GM23338 (cell line): ENCODE measurements at regions not wholly inside any gene's neighbourhood (a gene's known extent, or its start where the extent isn't known, plus 50 kb on each side); places are given as distances from the start of the nearest gene placed in this dataset.

Source experiments
- ATAC-seq: fragments of 200-7000 bp; cut with Tn5 transposase; 3 replicates; pipeline ENCODE4 v1.9.1; 2020
- DNase-seq: peaks from one replicate; pipeline ENCODE4 v3.0.0-alpha.2; 2015; ENCODE audit warnings: low spot score
- H2AFZ ChIP-seq: fragments of 200-600 bp; sonication (generic); 2 replicates; pipeline ENCODE4 v1.8.0; 2016; ENCODE audit warnings: antibody characterized with exemption, mild to moderate bottlenecking, moderate library complexity
- H3F3A ChIP-seq: fragments of 200-600 bp; sonication (generic); replicated peaks from 2 replicates; pipeline ENCODE4 v1.8.0; 2017; ENCODE audit warnings: antibody characterized with exemption, mixed run types, low read depth
- H3K27ac ChIP-seq: fragments of 200-600 bp; sonication (generic); 2 replicates; pipeline ENCODE4 v1.6.1; 2016; ENCODE audit warnings: low read depth
- H3K27me3 ChIP-seq: fragments of 200-600 bp; sonication (generic); 2 replicates; pipeline ENCODE4 v1.8.0; 2016; ENCODE audit warnings: mild to moderate bottlenecking, mixed run types, moderate library complexity; ENCODE audit not compliant: insufficient read depth
- H3K36me3 ChIP-seq: fragments of 200-600 bp; sonication (generic); 2 replicates; pipeline ENCODE4 v1.8.0; 2016; ENCODE audit warnings: mild to moderate bottlenecking; ENCODE audit not compliant: insufficient read depth
- H3K4me1 ChIP-seq: fragments of 200-600 bp; sonication (generic); 2 replicates; pipeline ENCODE4 v1.8.0; 2016; ENCODE audit warnings: mild to moderate bottlenecking, moderate library complexity; ENCODE audit not compliant: insufficient read depth
- H3K4me2 ChIP-seq: fragments of 200-600 bp; sonication (generic); 2 replicates; pipeline ENCODE4 v1.7.1; 2017; ENCODE audit warnings: mixed run types
- H3K4me3 ChIP-seq: fragments of 200-600 bp; sonication (generic); 2 replicates; pipeline ENCODE4 v1.6.1; 2016; ENCODE audit warnings: mixed run types
- H3K79me2 ChIP-seq: fragments of 200-600 bp; sonication (generic); replicated peaks from 2 replicates; pipeline ENCODE4 v1.8.0; 2017; ENCODE audit warnings: mild to moderate bottlenecking; ENCODE audit not compliant: insufficient read depth
- H3K9me2 ChIP-seq: fragments of 200-600 bp; sonication (generic); 2 replicates; pipeline ENCODE4 v1.8.0; 2017; ENCODE audit not compliant: insufficient read depth
- H4K20me1 ChIP-seq: fragments of 200-600 bp; sonication (generic); replicated peaks from 2 replicates; pipeline ENCODE4 v1.8.0; 2017; ENCODE audit warnings: mild to moderate bottlenecking; ENCODE audit not compliant: insufficient read depth
- H3K27ac Mint-ChIP-seq: 2 replicates; pipeline ENCODE4 v1.8.0; 2020; ENCODE audit warnings: inconsistent platforms, mild to moderate bottlenecking, moderate library complexity, mixed read lengths
- H3K27me3 Mint-ChIP-seq: 3 replicates; pipeline ENCODE4 v1.8.0; 2022; ENCODE audit warnings: low read depth, mild to moderate bottlenecking, moderate library complexity, mixed read lengths, inconsistent platforms; ENCODE audit not compliant: insufficient read depth, poor library complexity
- H3K36me3 Mint-ChIP-seq: 3 replicates; pipeline ENCODE4 v1.8.0; 2021; ENCODE audit warnings: low read depth, mild to moderate bottlenecking, inconsistent platforms, moderate library complexity, mixed read lengths
- H3K4me1 Mint-ChIP-seq: 3 replicates; pipeline ENCODE4 v1.8.0; 2020; ENCODE audit warnings: mild to moderate bottlenecking, inconsistent platforms, mixed read lengths
- H3K4me3 Mint-ChIP-seq: 3 replicates; pipeline ENCODE4 v1.8.0; 2021; ENCODE audit warnings: moderate library complexity, mild to moderate bottlenecking, inconsistent platforms, mixed read lengths
- H3K9me3 Mint-ChIP-seq: 3 replicates; pipeline ENCODE4 v1.8.0; 2020; ENCODE audit warnings: moderate library complexity, mild to moderate bottlenecking, inconsistent platforms, mixed read lengths
- EZH2 ChIP-seq: fragments of 200-600 bp; sonication (generic); IDR thresholded peaks from one replicate; pipeline ENCODE4 v1.8.0; 2017; ENCODE audit warnings: antibody characterized with exemption, mild to moderate bottlenecking, low read depth; ENCODE audit not compliant: unreplicated experiment
- NANOG ChIP-seq: IDR thresholded peaks from 2 replicates; pipeline ENCODE4 v1.6.1; 2016; ENCODE audit warnings: antibody characterized with exemption, borderline replicate concordance
- REST ChIP-seq: IDR thresholded peaks from one replicate; pipeline ENCODE4 v1.6.1; 2018; ENCODE audit warnings: antibody characterized with exemption; ENCODE audit not compliant: unreplicated experiment
- ZNF114 ChIP-seq: fragments of 250-450 bp; sonication (Bioruptor Pico); IDR thresholded peaks from 2 replicates; pipeline ENCODE4 v1.5.0; 2020; ENCODE audit warnings: mild to moderate bottlenecking, moderate library complexity
- ZNF331 ChIP-seq: fragments of 250-450 bp; sonication (Bioruptor Pico); IDR thresholded peaks from 2 replicates; pipeline ENCODE4 v1.5.0; 2020; ENCODE audit warnings: low read depth, mild to moderate bottlenecking, moderate library complexity
- ZNF462 ChIP-seq: fragments of 250-450 bp; sonication (Bioruptor Pico); IDR thresholded peaks from 2 replicates; pipeline ENCODE4 v1.5.0; 2020; ENCODE audit warnings: mild to moderate bottlenecking, moderate library complexity

GRCh38 chr1:79762461-79762860 is 755.9 kb upstream of the ADGRL4 start (continued):
- TF ChIP-seq ZNF462 (CRISPR knock-in tag), result no peak
- TF ChIP-seq NANOG, result no peak
- TF ChIP-seq ZNF331, result no peak

- Histone ChIP-seq H3K36me3 (no peaks in the 10 kb centered on the region), H3K4me3 (no peak overlapping the region), H3K27me3 (no peaks in the 10 kb centered on the region), H3K27ac (no peak overlapping the region), H3F3A (no peaks in the 10 kb centered on the region), H3K4me1 (no peaks in the 10 kb centered on the region), H2AFZ (no peak overlapping the region), H3K9me2 (0 out of 2 replicates have a peak, but pooled peaks cover 3% of the 10 kb centered on the region), H4K20me1 (no peaks in the 10 kb centered on the region), H3K79me2 (no peaks in the 10 kb centered on the region), H3K4me2 (no peak overlapping the region)
- H3K27me3 Mint-ChIP-seq, result peaks cover 2% of the 10 kb centered on the region
- H3K36me3 Mint-ChIP-seq, result no peaks in the 10 kb centered on the region
- no peak overlapping the region for H3K4me3 Mint-ChIP-seq
- no peak for ATAC-seq
- H3K4me1 Mint-ChIP-seq, result no peaks in the 10 kb centered on the region
- peaks cover 5% of the 10 kb centered on the region; the same call in 2 of the 3 replicates for H3K9me3 Mint-ChIP-seq
- DNase-seq, result no peak
- no peak overlapping the region for H3K27ac Mint-ChIP-seq
- TF ChIP-seq EZH2, result no peak
- TF ChIP-seq ZNF331, result no peak
- TF ChIP-seq NANOG, result no peak
- TF ChIP-seq REST, result no peak
- TF ChIP-seq ZNF462 (CRISPR knock-in tag), result no peak
- no peak for TF ChIP-seq ZNF114 (CRISPR knock-in tag)
Measured at GRCh38 chr1:79760531-79760930, 754.0 kb upstream of the ADGRL4 start.
